H1 (cell line): ENCODE measurements at regions not wholly inside any gene's neighbourhood (a gene's known extent, or its start where the extent isn't known, plus 50 kb on each side); places are given as distances from the start of the nearest gene placed in this dataset.

ENCODE experiments used
- GTF2F1 ChIP-seq: IDR thresholded peaks from 2 replicates; pipeline ENCODE4 v1.6.1; 2012; ENCODE audit warnings: low read depth, low read length, improper control_type of control experiment, borderline replicate concordance
- HDAC2 ChIP-seq, 2 experiments: fragments of 300-600 bp in 1 of 2; sonication (generic) in 1 of 2; IDR thresholded peaks; 2 replicates each; pipeline ENCODE4 v1.6.1; 2011 to 2012; ENCODE audit warnings: low read depth in 2 of 2, low read length in 2 of 2, mild to moderate bottlenecking in 2 of 2, moderate library complexity in 2 of 2, borderline replicate concordance in 1 of 2, inconsistent platforms in 1 of 2
- MAFK ChIP-seq: IDR thresholded peaks from 2 replicates; pipeline ENCODE4 v1.6.1; 2012; ENCODE audit warnings: low read depth, mild to moderate bottlenecking, improper control_type of control experiment, low read length
- RBBP5 ChIP-seq: IDR thresholded peaks from 2 replicates; pipeline ENCODE4 v1.7.1; 2012; ENCODE audit warnings: low read depth, mild to moderate bottlenecking, inconsistent platforms, low read length, moderate library complexity, borderline replicate concordance
- SIN3A ChIP-seq, 2 experiments: IDR thresholded peaks in 1 of 2; conservative IDR thresholded peaks in 1 of 2; 2 replicates each; pipeline ENCODE4 v1.6.1; 2011 to 2012; ENCODE audit warnings: low read length in 2 of 2, improper control_type of control experiment in 1 of 2, low read depth in 1 of 2, mild to moderate bottlenecking in 1 of 2
- SUZ12 ChIP-seq: fragments of 200-600 bp; sonication (generic); IDR thresholded peaks from 2 replicates; pipeline ENCODE4 v1.6.1; 2012; ENCODE audit warnings: mild to moderate bottlenecking, inconsistent platforms, low read length, moderate library complexity, mixed read lengths
- TAF1 ChIP-seq: IDR thresholded peaks from 2 replicates; pipeline ENCODE4 v1.6.1; 2011; ENCODE audit warnings: mild to moderate bottlenecking, low read depth, low read length
- TF ChIP-seq, protein P1 (sequence below): IDR thresholded peaks from 2 replicates; pipeline ENCODE4 v1.6.1; 2011; ENCODE audit warnings: low read depth, mild to moderate bottlenecking, low read length; ENCODE audit not compliant: insufficient read depth

GRCh38 chr5:158466191-158466590 is 607.2 kb upstream of the CLINT1 start (continued):
- no peak for TF ChIP-seq RBBP5
- TF ChIP-seq MAFK: no peak
- no peak for TF ChIP-seq GTF2F1
- TF ChIP-seq, protein P1, sequence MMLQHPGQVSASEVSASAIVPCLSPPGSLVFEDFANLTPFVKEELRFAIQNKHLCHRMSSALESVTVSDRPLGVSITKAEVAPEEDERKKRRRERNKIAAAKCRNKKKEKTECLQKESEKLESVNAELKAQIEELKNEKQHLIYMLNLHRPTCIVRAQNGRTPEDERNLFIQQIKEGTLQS: no peak
- TF ChIP-seq SUZ12: no peak
- TF ChIP-seq HDAC2 (IDR thresholded peaks at IDR 0.05; ENCODE audit: borderline replicate concordance in 1 of 2, low read depth in 2 of 2, low read length in 2 of 2): no peak
- TF ChIP-seq TAF1: no peak
- no peak for TF ChIP-seq SIN3A (conservative IDR thresholded peaks at IDR 0.05 in 1 of 2, IDR thresholded peaks at IDR 0.05 in 1 of 2; ENCODE audit: low read depth in 1 of 2, low read length in 2 of 2)
- TF ChIP-seq, all 59 proteins: peak for 0
